Prostate gland (tissue), 2 donors: ENCODE measurements at regions not wholly inside any gene's neighbourhood (a gene's known extent, or its start where the extent isn't known, plus 50 kb on each side); places are given as distances from the start of the nearest gene placed in this dataset.

Experiments
- POLR2A ChIP-seq: fragments of 450-650 bp; IDR thresholded peaks from one replicate; pipeline ENCODE4 v1.6.1; 2016; ENCODE audit warnings: antibody characterized with exemption, mild to moderate bottlenecking
- TF ChIP-seq, protein P1 (sequence below), 4 experiments: fragments of 200-600 bp in 2 of 4; fragments of 450-650 bp in 2 of 4; sonication (generic) in 2 of 4; IDR thresholded peaks; 1 replicate in 3 of 4; 2 replicates in 1 of 4; pipeline ENCODE4 v1.5.1; 2016 to 2019; ENCODE audit warnings: antibody characterized with exemption in 4 of 4, mild to moderate bottlenecking in 2 of 4, moderate library complexity in 2 of 4

DNA sequence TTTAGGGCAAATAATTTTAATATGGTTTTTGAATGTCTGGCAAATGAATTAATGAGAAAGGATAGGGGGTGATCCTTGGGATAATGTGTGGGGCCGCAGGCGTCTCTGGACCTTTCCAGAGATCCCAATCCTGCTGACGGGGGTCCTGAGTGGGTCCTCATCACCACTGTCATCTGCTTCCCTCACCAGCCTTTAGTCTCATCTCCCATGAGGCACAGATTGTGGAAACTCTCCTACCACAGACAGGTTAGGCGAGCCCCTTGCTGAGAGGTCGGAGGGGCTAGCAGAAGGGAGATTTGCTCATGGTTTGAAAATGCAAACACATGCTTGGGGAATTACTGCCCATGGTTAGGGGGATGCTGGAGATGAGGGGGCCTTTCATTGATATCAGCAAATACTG is 484.6 kb downstream of the RPS24 start:
- TF ChIP-seq, protein P1, sequence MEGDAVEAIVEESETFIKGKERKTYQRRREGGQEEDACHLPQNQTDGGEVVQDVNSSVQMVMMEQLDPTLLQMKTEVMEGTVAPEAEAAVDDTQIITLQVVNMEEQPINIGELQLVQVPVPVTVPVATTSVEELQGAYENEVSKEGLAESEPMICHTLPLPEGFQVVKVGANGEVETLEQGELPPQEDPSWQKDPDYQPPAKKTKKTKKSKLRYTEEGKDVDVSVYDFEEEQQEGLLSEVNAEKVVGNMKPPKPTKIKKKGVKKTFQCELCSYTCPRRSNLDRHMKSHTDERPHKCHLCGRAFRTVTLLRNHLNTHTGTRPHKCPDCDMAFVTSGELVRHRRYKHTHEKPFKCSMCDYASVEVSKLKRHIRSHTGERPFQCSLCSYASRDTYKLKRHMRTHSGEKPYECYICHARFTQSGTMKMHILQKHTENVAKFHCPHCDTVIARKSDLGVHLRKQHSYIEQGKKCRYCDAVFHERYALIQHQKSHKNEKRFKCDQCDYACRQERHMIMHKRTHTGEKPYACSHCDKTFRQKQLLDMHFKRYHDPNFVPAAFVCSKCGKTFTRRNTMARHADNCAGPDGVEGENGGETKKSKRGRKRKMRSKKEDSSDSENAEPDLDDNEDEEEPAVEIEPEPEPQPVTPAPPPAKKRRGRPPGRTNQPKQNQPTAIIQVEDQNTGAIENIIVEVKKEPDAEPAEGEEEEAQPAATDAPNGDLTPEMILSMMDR (IDR thresholded peaks at IDR 0.05): no peak
- no peak for TF ChIP-seq POLR2A
